Prostate gland (tissue), 2 donors: ENCODE measurements at regions not wholly inside any gene's neighbourhood (a gene's known extent, or its start where the extent isn't known, plus 50 kb on each side); places are given as distances from the start of the nearest gene placed in this dataset.

ENCODE experiments used
- CTCF ChIP-seq, 4 experiments: fragments of 200-600 bp in 2 of 4; fragments of 450-650 bp in 2 of 4; sonication (generic) in 2 of 4; IDR thresholded peaks; 1 replicate in 3 of 4; 2 replicates in 1 of 4; pipeline ENCODE4 v1.5.1; 2016 to 2019; ENCODE audit warnings: antibody characterized with exemption in 4 of 4, mild to moderate bottlenecking in 2 of 4, moderate library complexity in 2 of 4
- POLR2A ChIP-seq: fragments of 450-650 bp; IDR thresholded peaks from one replicate; pipeline ENCODE4 v1.6.1; 2016; ENCODE audit warnings: antibody characterized with exemption, mild to moderate bottlenecking

- TF ChIP-seq CTCF (IDR thresholded peaks at IDR 0.05) (no peak), POLR2A (no peak)
Observed at GRCh38 chr15:100777821-100778220, 101.8 kb upstream of the ALDH1A3 start.
